SK-N-SH (cell line): ENCODE measurements at regions not wholly inside any gene's neighbourhood (a gene's known extent, or its start where the extent isn't known, plus 50 kb on each side); places are given as distances from the start of the nearest gene placed in this dataset.

Experiments
- CTCF ChIA-PET: fragments of 300-600, 350-600 bp; formaldehyde crosslinking; extraction: SDS; loops from one replicate; lab custom pipeline; 2021; lab: Yijun Ruan, JAX
- POLR2A ChIA-PET: fragments of 350-600 bp; sonication (Branson Sonifier 250); formaldehyde crosslinking; extraction: SDS; loops from one replicate; lab custom pipeline; 2020; ENCODE audit warnings: antibody characterized with exemption, inconsistent platforms; lab: Yijun Ruan, JAX
- DNase-seq: peaks from one replicate; pipeline ENCODE4 v3.0.0; 2012
- H2AFZ ChIP-seq: fragments of 200-600 bp; sonication (generic); 2 replicates; pipeline ENCODE4 v1.8.1; 2016; ENCODE audit warnings: antibody characterized with exemption, mild to moderate bottlenecking, low read depth
- H3F3A ChIP-seq: fragments of 200-600 bp; sonication (generic); replicated peaks from 2 replicates; pipeline ENCODE3; 2016; ENCODE audit warnings: antibody characterized with exemption, mild to moderate bottlenecking; ENCODE audit not compliant: insufficient read depth
- H3K27ac ChIP-seq, 2 experiments: fragments of 200-500 bp in 1 of 2; fragments of 200-600 bp in 1 of 2; sonication (Bioruptor generic) in 1 of 2; sonication (generic), shearing (Covaris generic) in 1 of 2; 2 replicates each; pipeline versions ENCODE4 v1.5.1 to v1.6.1; 2014 to 2016; ENCODE audit warnings: low read depth in 2 of 2, inconsistent platforms in 1 of 2, low read length in 1 of 2, mild to moderate bottlenecking in 1 of 2, mixed read lengths in 1 of 2
- H3K27me3 ChIP-seq: fragments of 200-600 bp; sonication (generic), shearing (Covaris generic); 2 replicates; pipeline ENCODE4 v1.6.1; 2016; ENCODE audit warnings: mixed run types; ENCODE audit not compliant: insufficient read depth
- H3K36me3 ChIP-seq, 2 experiments: fragments of 200-500 bp in 1 of 2; fragments of 200-600 bp in 1 of 2; sonication (Bioruptor generic) in 1 of 2; sonication (generic) in 1 of 2; replicated peaks in 1 of 2; 2 replicates each; pipeline versions ENCODE3 to v1.5.1; 2014 to 2016; ENCODE audit warnings: low read length in 1 of 2, mild to moderate bottlenecking in 1 of 2; ENCODE audit not compliant: insufficient read depth in 2 of 2, control insufficient read depth in 1 of 2
- H3K4me1 ChIP-seq, 2 experiments: fragments of 200-500 bp in 1 of 2; fragments of 200-600 bp in 1 of 2; sonication (Bioruptor generic) in 1 of 2; sonication (generic), shearing (Covaris generic) in 1 of 2; 2 replicates each; pipeline versions ENCODE4 v1.5.1 to v1.6.1; 2014 to 2016; ENCODE audit warnings: low read depth in 1 of 2, low read length in 1 of 2, mixed run types in 1 of 2; ENCODE audit not compliant: insufficient read depth in 2 of 2, control insufficient read depth in 1 of 2
- H3K4me2 ChIP-seq: fragments of 200-600 bp; sonication (generic), shearing (Covaris generic); 2 replicates; pipeline ENCODE4 v1.6.1; 2017; ENCODE audit warnings: mixed run types
- H3K4me3 ChIP-seq, 2 experiments: fragments of 200-500 bp in 1 of 2; fragments of 200-600 bp in 1 of 2; sonication (Bioruptor generic) in 1 of 2; sonication (generic), shearing (Covaris generic) in 1 of 2; 2 replicates each; pipeline versions ENCODE4 v1.5.1 to v1.8.1; 2014 to 2016; ENCODE audit warnings: low read depth in 2 of 2, inconsistent platforms in 1 of 2, low read length in 1 of 2, mild to moderate bottlenecking in 1 of 2, mixed read lengths in 1 of 2, moderate library complexity in 1 of 2
- H3K79me2 ChIP-seq: fragments of 200-600 bp; sonication (generic); 2 replicates; pipeline ENCODE4 v1.8.1; 2017; ENCODE audit warnings: mild to moderate bottlenecking; ENCODE audit not compliant: insufficient read depth
- H3K9ac ChIP-seq: fragments of 200-600 bp; sonication (generic); 2 replicates; pipeline ENCODE4 v1.6.1; 2017; ENCODE audit warnings: mixed run types
- H3K9me2 ChIP-seq: fragments of 200-600 bp; sonication (generic); 2 replicates; pipeline ENCODE4 v1.6.1; 2017; ENCODE audit warnings: mixed run types
- H3K9me3 ChIP-seq: fragments of 200-600 bp; sonication (generic); 2 replicates; pipeline ENCODE4 v1.6.1; 2017; ENCODE audit warnings: mixed run types, mild to moderate bottlenecking, moderate library complexity
- H4K20me1 ChIP-seq: fragments of 200-600 bp; sonication (generic); 2 replicates; pipeline ENCODE4 v1.6.1; 2017; ENCODE audit warnings: mild to moderate bottlenecking, mixed run types; ENCODE audit not compliant: insufficient read depth
- ELF1 ChIP-seq: IDR thresholded peaks from 2 replicates; pipeline ENCODE4 v1.4.0; 2012
- EZH2phosphoT487 ChIP-seq: fragments of 200-600 bp; sonication (generic); IDR thresholded peaks from 2 replicates; pipeline ENCODE4 v1.6.1; 2017; ENCODE audit warnings: low read depth, mixed run types, mild to moderate bottlenecking, antibody characterized with exemption, moderate library complexity, borderline replicate concordance
- FOSL2 ChIP-seq: IDR thresholded peaks from 2 replicates; pipeline ENCODE4 v1.4.0; 2012; ENCODE audit warnings: low read depth, mild to moderate bottlenecking, moderate library complexity, borderline replicate concordance
- FOXJ3 ChIP-seq: sonication (generic); formaldehyde crosslinking; IDR thresholded peaks from 2 replicates; pipeline ENCODE4 v1.5.1; 2020; ENCODE audit warnings: mild to moderate bottlenecking, missing genetic modification reagents
- FOXM1 ChIP-seq: IDR thresholded peaks from 2 replicates; pipeline ENCODE4 v1.4.0; 2012; ENCODE audit warnings: low read depth, mild to moderate bottlenecking
- GATA2 ChIP-seq: sonication (generic); formaldehyde crosslinking; IDR thresholded peaks from 2 replicates; pipeline ENCODE4 v1.5.0; 2020; ENCODE audit warnings: mild to moderate bottlenecking, missing genetic modification reagents
- MEF2A ChIP-seq: IDR thresholded peaks from 2 replicates; pipeline ENCODE4 v1.4.0; 2012; ENCODE audit warnings: low read depth, borderline replicate concordance
- MXI1 ChIP-seq: IDR thresholded peaks from 2 replicates; pipeline ENCODE4 v1.6.1; 2012; ENCODE audit warnings: mild to moderate bottlenecking, low read depth, low read length, improper control_type of control experiment
- NFIC ChIP-seq: IDR thresholded peaks from 2 replicates; pipeline ENCODE4 v1.4.0; 2012; ENCODE audit warnings: borderline replicate concordance
- POLR2AphosphoS5 ChIP-seq: IDR thresholded peaks from 2 replicates; pipeline ENCODE4 v1.6.1; 2012; ENCODE audit warnings: low read depth, low read length
- RCOR1 ChIP-seq: fragments of 150-350 bp; IDR thresholded peaks from 2 replicates; pipeline ENCODE4 v1.6.1; 2017; ENCODE audit warnings: antibody characterized with exemption, low read length
- RXRA ChIP-seq: IDR thresholded peaks from 2 replicates; pipeline ENCODE4 v1.4.0; 2012; ENCODE audit warnings: low read depth, mild to moderate bottlenecking, borderline replicate concordance
- SIN3A ChIP-seq: IDR thresholded peaks from 2 replicates; pipeline ENCODE4 v1.6.1; 2012; ENCODE audit warnings: low read depth, mild to moderate bottlenecking, low read length, moderate library complexity, borderline replicate concordance
- TAF1 ChIP-seq: IDR thresholded peaks from 2 replicates; pipeline ENCODE4 v1.6.1; 2012; ENCODE audit warnings: low read depth, mild to moderate bottlenecking, low read length, moderate library complexity, borderline replicate concordance
- TEAD4 ChIP-seq: IDR thresholded peaks from 2 replicates; pipeline ENCODE4 v1.4.0; 2012; ENCODE audit warnings: mild to moderate bottlenecking, borderline replicate concordance; ENCODE audit not compliant: insufficient read depth
- WGBS: methylation state at CpG from one replicate; pipeline ENCODE4 v1.1.6; 2017; ENCODE audit warnings: low lambda C conversion rate; 5-methylcytosine and 5-hydroxymethylcytosine counted together
- TF ChIP-seq, protein P1 (sequence below): IDR thresholded peaks from 2 replicates; pipeline ENCODE4 v1.4.0; 2012; ENCODE audit warnings: low read depth, borderline replicate concordance
- TF ChIP-seq, protein P2 (sequence below): IDR thresholded peaks from 2 replicates; pipeline ENCODE4 v1.4.0; 2012; ENCODE audit warnings: low read depth, borderline replicate concordance
- TF ChIP-seq, protein P3 (sequence below): IDR thresholded peaks from 2 replicates; pipeline ENCODE4 v1.4.0; 2012; ENCODE audit warnings: low read depth
- TF ChIP-seq, protein P4 (sequence below): fragments of 200-600 bp; sonication (generic); IDR thresholded peaks from 2 replicates; pipeline ENCODE4 v1.6.1; 2017; ENCODE audit warnings: antibody characterized with exemption, mild to moderate bottlenecking, moderate library complexity

DNA sequence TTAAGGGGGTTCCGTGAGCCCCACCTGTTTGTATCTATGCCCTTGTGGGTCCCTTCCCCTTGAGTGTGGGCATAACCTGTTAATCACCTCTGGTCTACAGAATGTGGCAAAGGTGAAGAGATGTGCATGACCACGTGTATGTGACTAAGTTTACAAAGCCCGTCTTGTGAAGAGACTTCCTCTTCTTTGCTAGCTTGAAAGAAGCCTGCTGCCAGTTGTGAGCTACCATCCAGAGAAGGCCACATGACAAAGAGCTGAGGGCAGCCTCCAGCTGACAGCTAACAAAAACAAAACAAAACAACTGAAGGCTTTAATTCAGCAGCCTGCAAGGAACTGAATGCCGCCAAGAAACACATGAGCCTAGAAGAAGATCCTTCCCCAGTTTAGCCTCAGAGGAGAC, 112.0 kb downstream of the AXIN2 start:
- TF ChIP-seq, protein P1, sequence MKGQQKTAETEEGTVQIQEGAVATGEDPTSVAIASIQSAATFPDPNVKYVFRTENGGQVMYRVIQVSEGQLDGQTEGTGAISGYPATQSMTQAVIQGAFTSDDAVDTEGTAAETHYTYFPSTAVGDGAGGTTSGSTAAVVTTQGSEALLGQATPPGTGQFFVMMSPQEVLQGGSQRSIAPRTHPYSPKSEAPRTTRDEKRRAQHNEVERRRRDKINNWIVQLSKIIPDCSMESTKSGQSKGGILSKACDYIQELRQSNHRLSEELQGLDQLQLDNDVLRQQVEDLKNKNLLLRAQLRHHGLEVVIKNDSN = no peak
- TF ChIP-seq MXI1 (no peak), EZH2phosphoT487 (no peak), NFIC (no peak), RXRA (no peak), TAF1 (no peak), MEF2A (no peak), SIN3A (no peak), RCOR1 (no peak), POLR2AphosphoS5 (no peak), FOXJ3 (no peak), FOSL2 (no peak), TEAD4 (no peak), FOXM1 (no peak), ELF1 (no peak), GATA2 (CRISPR knock-in tag) (no peak)
- TF ChIP-seq, protein P2, sequence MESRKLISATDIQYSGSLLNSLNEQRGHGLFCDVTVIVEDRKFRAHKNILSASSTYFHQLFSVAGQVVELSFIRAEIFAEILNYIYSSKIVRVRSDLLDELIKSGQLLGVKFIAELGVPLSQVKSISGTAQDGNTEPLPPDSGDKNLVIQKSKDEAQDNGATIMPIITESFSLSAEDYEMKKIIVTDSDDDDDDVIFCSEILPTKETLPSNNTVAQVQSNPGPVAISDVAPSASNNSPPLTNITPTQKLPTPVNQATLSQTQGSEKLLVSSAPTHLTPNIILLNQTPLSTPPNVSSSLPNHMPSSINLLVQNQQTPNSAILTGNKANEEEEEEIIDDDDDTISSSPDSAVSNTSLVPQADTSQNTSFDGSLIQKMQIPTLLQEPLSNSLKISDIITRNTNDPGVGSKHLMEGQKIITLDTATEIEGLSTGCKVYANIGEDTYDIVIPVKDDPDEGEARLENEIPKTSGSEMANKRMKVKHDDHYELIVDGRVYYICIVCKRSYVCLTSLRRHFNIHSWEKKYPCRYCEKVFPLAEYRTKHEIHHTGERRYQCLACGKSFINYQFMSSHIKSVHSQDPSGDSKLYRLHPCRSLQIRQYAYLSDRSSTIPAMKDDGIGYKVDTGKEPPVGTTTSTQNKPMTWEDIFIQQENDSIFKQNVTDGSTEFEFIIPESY = no peak
- TF ChIP-seq, protein P3, sequence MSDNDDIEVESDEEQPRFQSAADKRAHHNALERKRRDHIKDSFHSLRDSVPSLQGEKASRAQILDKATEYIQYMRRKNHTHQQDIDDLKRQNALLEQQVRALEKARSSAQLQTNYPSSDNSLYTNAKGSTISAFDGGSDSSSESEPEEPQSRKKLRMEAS = no peak
- TF ChIP-seq, protein P4, sequence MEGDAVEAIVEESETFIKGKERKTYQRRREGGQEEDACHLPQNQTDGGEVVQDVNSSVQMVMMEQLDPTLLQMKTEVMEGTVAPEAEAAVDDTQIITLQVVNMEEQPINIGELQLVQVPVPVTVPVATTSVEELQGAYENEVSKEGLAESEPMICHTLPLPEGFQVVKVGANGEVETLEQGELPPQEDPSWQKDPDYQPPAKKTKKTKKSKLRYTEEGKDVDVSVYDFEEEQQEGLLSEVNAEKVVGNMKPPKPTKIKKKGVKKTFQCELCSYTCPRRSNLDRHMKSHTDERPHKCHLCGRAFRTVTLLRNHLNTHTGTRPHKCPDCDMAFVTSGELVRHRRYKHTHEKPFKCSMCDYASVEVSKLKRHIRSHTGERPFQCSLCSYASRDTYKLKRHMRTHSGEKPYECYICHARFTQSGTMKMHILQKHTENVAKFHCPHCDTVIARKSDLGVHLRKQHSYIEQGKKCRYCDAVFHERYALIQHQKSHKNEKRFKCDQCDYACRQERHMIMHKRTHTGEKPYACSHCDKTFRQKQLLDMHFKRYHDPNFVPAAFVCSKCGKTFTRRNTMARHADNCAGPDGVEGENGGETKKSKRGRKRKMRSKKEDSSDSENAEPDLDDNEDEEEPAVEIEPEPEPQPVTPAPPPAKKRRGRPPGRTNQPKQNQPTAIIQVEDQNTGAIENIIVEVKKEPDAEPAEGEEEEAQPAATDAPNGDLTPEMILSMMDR = no peak
- TF ChIP-seq, all 33 proteins: peak for 0
- Histone ChIP-seq H4K20me1 (no peaks in the 10 kb centered on the region), H3K4me1 (no peaks in the 10 kb centered on the region), H3K79me2 (no peaks in the 10 kb centered on the region), H3K27me3 (peaks cover 6% of the 10 kb centered on the region; the same call in 1 of the 2 replicates), H3K4me3 (no peak overlapping the region), H3K4me2 (no peak overlapping the region), H3K9me3 (no peaks in the 10 kb centered on the region), H2AFZ (no peak overlapping the region), H3K9ac (no peak overlapping the region), H3K9me2 (no peaks in the 10 kb centered on the region), H3K27ac (no peak overlapping the region), H3K36me3 (no peaks in the 10 kb centered on the region), H3F3A (no peaks in the 10 kb centered on the region)
- POLR2A ChIA-PET = no interaction called here
- no peak for DNase-seq
- CTCF ChIA-PET = interaction anchor here (0.6 to 1.0 kb wide), 3 partner anchors 107 to 513 kb away, joined by 3 read pairs; no protein-coding TSS in a partner anchor
- WGBS = 51% methylated on average over 4 of the region's 4 CpGs
